ENCODE measurements at regions not wholly inside any gene's neighbourhood (a gene's known extent, or its start where the extent isn't known, plus 50 kb on each side); places are given as distances from the start of the nearest gene placed in this dataset.

DNA sequence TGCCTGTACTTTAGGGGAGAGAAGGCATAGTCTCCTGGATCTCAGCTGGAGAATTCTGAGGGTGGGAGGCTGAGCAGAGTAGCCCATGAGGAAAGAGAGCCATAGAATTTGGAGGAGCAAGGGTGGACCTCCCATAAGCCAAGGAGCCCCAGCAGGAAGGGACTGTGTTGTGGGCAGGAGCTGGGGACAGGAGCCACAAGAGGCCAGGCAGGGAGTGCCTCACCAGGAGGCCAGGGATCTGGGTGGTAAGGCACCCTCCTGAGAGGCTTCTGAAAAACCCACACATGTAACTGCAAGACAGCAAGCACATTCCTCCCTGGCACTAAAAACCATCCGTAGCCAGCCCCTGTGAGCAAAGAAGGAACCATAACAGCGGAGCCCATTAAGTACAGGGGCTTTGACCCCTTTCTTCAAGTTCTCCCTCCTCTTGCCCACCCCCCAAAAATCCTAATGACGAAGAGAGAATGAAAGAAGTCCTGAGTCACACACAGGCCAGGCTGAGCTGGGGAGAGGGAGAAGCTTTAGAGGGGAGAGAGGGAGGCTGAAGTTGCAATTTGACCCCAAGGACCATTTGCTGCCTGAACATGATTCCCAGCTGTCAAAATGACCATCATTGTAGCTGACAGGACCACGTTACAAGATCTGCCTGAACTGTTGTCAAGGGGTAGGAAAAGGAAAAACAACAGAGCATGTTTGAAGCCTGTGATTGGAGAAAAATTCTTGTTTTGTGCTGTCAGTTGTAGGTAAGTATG, 82.6 kb downstream of the TRIM42 start:
- TF ChIP-seq POLR2A (IDR thresholded peaks at IDR 0.05; ENCODE audit: low read depth, low read length), result no peak
- no peak for TF ChIP-seq TAF1 (IDR thresholded peaks at IDR 0.05; ENCODE audit: borderline replicate concordance, low read depth, low read length)
- TF ChIP-seq POLR2AphosphoS5 (IDR thresholded peaks at IDR 0.05; ENCODE audit: low read depth, low read length), result no peak
